GM19328 (cell line): ENCODE measurements at regions not wholly inside any gene's neighbourhood (a gene's known extent, or its start where the extent isn't known, plus 50 kb on each side); places are given as distances from the start of the nearest gene placed in this dataset.

Experiments
- ATAC-seq: cut with Tn5 transposase; IDR thresholded peaks from one replicate; pipeline ENCODE4 v1.9.1; 2021; ENCODE audit warnings: mild to moderate bottlenecking, moderate library complexity; ENCODE audit not compliant: unreplicated experiment

- ATAC-seq = no peak
Observed at GRCh38 chr12:20174528-20175175, 193.7 kb upstream of the PDE3A start.

GRCh38 chr12:20175704-20176388, 192.5 kb upstream of the PDE3A start:
- no peak for ATAC-seq

GRCh38 chr12:20181416-20182180, 186.7 kb upstream of the PDE3A start:
- ATAC-seq = no peak

GRCh38 chr12:20183563-20183962, 184.8 kb upstream of the PDE3A start:
- no peak for ATAC-seq

GRCh38 chr12:20184514-20184913, 183.8 kb upstream of the PDE3A start:
- ATAC-seq = no peak

- no peak for ATAC-seq
Observed at GRCh38 chr12:20187456-20187855, 180.9 kb upstream of the PDE3A start.

- ATAC-seq = no peak
Observed at GRCh38 chr12:20188930-20189653, 179.2 kb upstream of the PDE3A start.

GRCh38 chr12:20189767-20190166, 178.6 kb upstream of the PDE3A start:
- ATAC-seq = no peak

GRCh38 chr12:20194171-20194570, 174.2 kb upstream of the PDE3A start:
- no peak for ATAC-seq

GRCh38 chr12:20196767-20197166, 171.6 kb upstream of the PDE3A start:
- ATAC-seq = no peak

GRCh38 chr12:20197411-20197810, 170.9 kb upstream of the PDE3A start:
- ATAC-seq = no peak

GRCh38 chr12:20199780-20200179, 168.6 kb upstream of the PDE3A start:
- no peak for ATAC-seq

- no peak for ATAC-seq
Observed at GRCh38 chr12:20201733-20202132, 166.6 kb upstream of the PDE3A start.

GRCh38 chr12:20205854-20206253, 162.5 kb upstream of the PDE3A start:
- ATAC-seq = no peak

- no peak for ATAC-seq
Observed at GRCh38 chr12:20206410-20206809, 161.9 kb upstream of the PDE3A start.

GRCh38 chr12:20210621-20211215, 157.6 kb upstream of the PDE3A start:
- ATAC-seq = no peak

- no peak for ATAC-seq
Observed at GRCh38 chr12:20211541-20211940, 156.8 kb upstream of the PDE3A start.

GRCh38 chr12:20211981-20212421, 156.3 kb upstream of the PDE3A start:
- ATAC-seq = no peak

GRCh38 chr12:20212658-20213555, 155.4 kb upstream of the PDE3A start:
- ATAC-seq = no peak
